Kidney epithelial cell (primary cell): ENCODE measurements at regions not wholly inside any gene's neighbourhood (a gene's known extent, or its start where the extent isn't known, plus 50 kb on each side); places are given as distances from the start of the nearest gene placed in this dataset.

Experiments
- DNase-seq: peaks from one replicate; pipeline ENCODE4 v3.0.0-alpha.2; 2010; ENCODE audit warnings: low read depth
- H3K27me3 ChIP-seq: 2 replicates; pipeline ENCODE4 v1.6.0; 2011; ENCODE audit warnings: low read length; ENCODE audit not compliant: control insufficient read depth, insufficient read depth
- H3K36me3 ChIP-seq: 2 replicates; pipeline ENCODE4 v1.5.1; 2011; ENCODE audit warnings: low read length; ENCODE audit not compliant: control insufficient read depth, insufficient read depth
- H3K4me3 ChIP-seq: 2 replicates; pipeline ENCODE4 v1.5.1; 2011; ENCODE audit warnings: low read depth, mild to moderate bottlenecking, control low read depth, low read length
- TF ChIP-seq, protein P1 (sequence below): IDR thresholded peaks from 2 replicates; pipeline ENCODE4 v1.5.1; 2011; ENCODE audit warnings: mild to moderate bottlenecking, moderate library complexity, low read length, control low read depth, inconsistent platforms; ENCODE audit not compliant: insufficient read depth, poor library complexity, severe bottlenecking

DNA sequence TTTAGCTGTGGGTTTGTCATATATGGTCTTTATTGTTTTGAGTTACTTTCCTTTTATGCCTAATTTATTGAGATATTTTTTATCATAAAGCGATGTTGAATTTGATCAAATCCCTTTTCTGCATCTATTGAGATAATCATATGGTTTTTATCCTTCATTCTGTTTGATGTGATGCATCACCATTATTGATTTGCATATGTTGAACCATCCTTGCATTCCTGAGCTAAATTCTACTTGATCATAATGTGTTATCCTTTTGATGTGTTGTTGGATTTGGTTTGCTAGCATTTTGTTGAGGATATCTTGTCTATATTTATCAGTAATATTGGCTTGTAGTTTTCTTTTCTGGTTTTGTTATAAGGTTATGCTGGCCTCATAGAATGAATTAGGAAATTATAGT, 308.5 kb downstream of the ADCYAP1 start:
- no peak for DNase-seq
- TF ChIP-seq, protein P1, sequence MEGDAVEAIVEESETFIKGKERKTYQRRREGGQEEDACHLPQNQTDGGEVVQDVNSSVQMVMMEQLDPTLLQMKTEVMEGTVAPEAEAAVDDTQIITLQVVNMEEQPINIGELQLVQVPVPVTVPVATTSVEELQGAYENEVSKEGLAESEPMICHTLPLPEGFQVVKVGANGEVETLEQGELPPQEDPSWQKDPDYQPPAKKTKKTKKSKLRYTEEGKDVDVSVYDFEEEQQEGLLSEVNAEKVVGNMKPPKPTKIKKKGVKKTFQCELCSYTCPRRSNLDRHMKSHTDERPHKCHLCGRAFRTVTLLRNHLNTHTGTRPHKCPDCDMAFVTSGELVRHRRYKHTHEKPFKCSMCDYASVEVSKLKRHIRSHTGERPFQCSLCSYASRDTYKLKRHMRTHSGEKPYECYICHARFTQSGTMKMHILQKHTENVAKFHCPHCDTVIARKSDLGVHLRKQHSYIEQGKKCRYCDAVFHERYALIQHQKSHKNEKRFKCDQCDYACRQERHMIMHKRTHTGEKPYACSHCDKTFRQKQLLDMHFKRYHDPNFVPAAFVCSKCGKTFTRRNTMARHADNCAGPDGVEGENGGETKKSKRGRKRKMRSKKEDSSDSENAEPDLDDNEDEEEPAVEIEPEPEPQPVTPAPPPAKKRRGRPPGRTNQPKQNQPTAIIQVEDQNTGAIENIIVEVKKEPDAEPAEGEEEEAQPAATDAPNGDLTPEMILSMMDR: no peak
- H3K36me3 ChIP-seq: no peaks in the 10 kb centered on the region

GRCh38 chr18:1222880-1223279, 318.2 kb downstream of the ADCYAP1 start:
- Histone ChIP-seq H3K4me3 (no peak overlapping the region), H3K36me3 (no peaks in the 10 kb centered on the region), H3K27me3 (no peaks in the 10 kb centered on the region)
- no peak for DNase-seq
- TF ChIP-seq, protein P1: no peak

More for the DNA sequence above, 308.5 kb downstream of the ADCYAP1 start:
- Histone ChIP-seq H3K4me3 (no peak overlapping the region), H3K27me3 (no peaks in the 10 kb centered on the region)

GRCh38 chr18:1227025-1227424, 322.4 kb downstream of the ADCYAP1 start:
- no peak for DNase-seq
- Histone ChIP-seq H3K36me3 (no peaks in the 10 kb centered on the region), H3K27me3 (no peaks in the 10 kb centered on the region), H3K4me3 (no peak overlapping the region)
- TF ChIP-seq, protein P1: no peak

DNA sequence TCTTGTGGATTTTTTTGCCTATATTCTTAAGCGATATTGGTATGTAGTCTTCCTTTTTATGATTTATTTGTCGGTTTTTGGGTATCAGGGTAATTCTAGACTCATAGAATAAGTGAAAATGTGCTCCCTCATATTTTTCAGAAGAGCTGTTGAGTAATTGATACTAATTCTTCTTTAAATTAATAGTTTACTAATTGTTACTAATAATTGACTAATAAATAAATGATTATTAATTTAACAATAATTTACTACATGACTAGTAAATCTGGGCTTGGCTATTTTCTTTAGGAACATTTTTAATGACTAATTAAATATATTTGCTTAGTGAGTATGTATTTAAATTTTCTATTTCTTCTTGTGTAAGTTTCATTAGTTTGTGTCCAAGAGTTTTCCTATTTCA, 325.0 kb downstream of the ADCYAP1 start:
- TF ChIP-seq, protein P1: no peak
- Histone ChIP-seq H3K36me3 (no peaks in the 10 kb centered on the region), H3K4me3 (no peak overlapping the region), H3K27me3 (no peaks in the 10 kb centered on the region)
- no peak for DNase-seq

DNA sequence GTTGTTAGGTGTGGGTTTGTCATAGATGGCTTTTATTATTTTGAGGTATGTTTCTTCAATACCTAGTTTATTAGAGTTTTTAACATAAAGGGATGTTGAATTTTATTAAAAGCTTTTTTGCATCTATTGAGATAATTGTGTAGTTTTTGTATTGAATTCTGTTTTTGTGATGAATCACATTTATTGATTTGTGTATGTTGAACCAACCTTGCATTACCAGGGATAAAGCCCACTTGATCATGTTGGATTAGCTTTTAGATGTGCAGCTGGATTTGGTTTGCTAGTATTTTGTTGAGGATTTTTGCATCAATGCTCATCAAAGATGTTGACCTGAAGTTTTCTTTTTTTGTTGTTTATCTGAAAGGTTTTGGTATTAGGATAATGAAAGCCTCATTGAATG, 328.2 kb downstream of the ADCYAP1 start:
- TF ChIP-seq, protein P1: no peak
- H3K4me3 ChIP-seq: no peak overlapping the region
- no peaks in the 10 kb centered on the region for H3K36me3 ChIP-seq
- no peaks in the 10 kb centered on the region for H3K27me3 ChIP-seq
- no peak for DNase-seq

DNA sequence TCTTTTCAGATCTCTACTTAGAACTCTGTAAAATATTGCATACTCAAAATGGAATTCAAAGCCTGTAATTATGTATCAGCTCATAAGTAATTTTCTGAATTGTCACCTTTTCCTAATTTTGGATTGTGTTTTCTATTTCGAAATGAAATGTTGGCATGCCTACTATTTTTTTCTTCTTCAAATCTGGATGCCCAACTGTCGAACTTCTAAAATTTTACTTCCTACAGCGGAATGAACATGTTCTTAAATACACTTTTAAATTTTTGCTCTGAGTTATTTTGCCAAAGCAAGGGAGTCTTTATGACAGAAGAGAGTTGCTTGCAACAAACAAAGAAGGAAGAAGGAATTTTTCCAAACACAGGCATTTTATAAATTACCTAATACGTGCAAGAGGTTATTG, 336.0 kb downstream of the ADCYAP1 start:
- no peaks in the 10 kb centered on the region for H3K27me3 ChIP-seq
- DNase-seq: no peak
- TF ChIP-seq, protein P1: no peak

More for the DNA sequence above, 336.0 kb downstream of the ADCYAP1 start:
- Histone ChIP-seq H3K36me3 (no peaks in the 10 kb centered on the region), H3K4me3 (no peak overlapping the region)
